ENCODE measurements at regions not wholly inside any gene's neighbourhood (a gene's known extent, or its start where the extent isn't known, plus 50 kb on each side); places are given as distances from the start of the nearest gene placed in this dataset.

GRCh38 chr11:15629690-15630321, 515.1 kb downstream of the INSC start:
- WGBS (ENCODE audit: insufficient coverage): no CpG with 5 or more reads among the region's 6 CpGs
- H3K36me3 ChIP-seq (ENCODE audit: control insufficient read depth, insufficient read depth, low read length): no peaks in the 10 kb centered on the region
- H3K27ac ChIP-seq (ENCODE audit: low read depth, low read length): no peak overlapping the region
- H3K9me3 ChIP-seq (ENCODE audit: control insufficient read depth, insufficient read depth, low read length): no peaks in the 10 kb centered on the region
- no peak overlapping the region for H3K4me3 ChIP-seq (ENCODE audit: low read depth, low read length)
- H3K27me3 ChIP-seq (ENCODE audit: control insufficient read depth, insufficient read depth, low read length): no peaks in the 10 kb centered on the region
- no peak for DNase-seq (ENCODE audit: low read depth in 4 of 6, low spot score in 6 of 6)
- H3K4me1 ChIP-seq (ENCODE audit: control insufficient read depth, insufficient read depth, low read length): no peaks in the 10 kb centered on the region

DNA sequence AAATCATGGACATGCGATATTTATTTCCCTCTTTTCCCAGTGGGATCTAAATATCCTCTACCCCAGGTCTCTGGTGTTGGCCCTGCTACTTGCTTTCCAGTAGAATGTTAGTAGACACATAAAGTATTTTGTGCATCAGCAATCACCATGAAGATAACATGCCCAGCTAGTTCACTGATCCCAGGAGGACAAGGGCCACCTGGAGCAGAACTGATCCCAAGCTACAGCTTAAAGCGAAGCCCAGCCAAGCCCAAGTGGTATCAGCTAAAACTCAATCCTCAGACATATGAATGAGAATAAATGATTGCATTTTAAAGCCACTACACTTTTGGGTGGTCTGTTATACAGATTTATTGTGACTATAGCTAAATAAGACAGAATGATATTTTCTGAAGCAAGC, 516.2 kb downstream of the INSC start:
- no peak for DNase-seq (ENCODE audit: low read depth in 4 of 6, low spot score in 6 of 6)
- Histone ChIP-seq H3K9me3 (ENCODE audit: control insufficient read depth, insufficient read depth, low read length) (no peaks in the 10 kb centered on the region), H3K36me3 (ENCODE audit: control insufficient read depth, insufficient read depth, low read length) (no peaks in the 10 kb centered on the region), H3K27me3 (ENCODE audit: control insufficient read depth, insufficient read depth, low read length) (no peaks in the 10 kb centered on the region), H3K4me3 (ENCODE audit: low read depth, low read length) (no peak overlapping the region), H3K4me1 (ENCODE audit: control insufficient read depth, insufficient read depth, low read length) (no peaks in the 10 kb centered on the region), H3K27ac (ENCODE audit: low read depth, low read length) (no peak overlapping the region)
- WGBS (ENCODE audit: insufficient coverage): no CpG with 5 or more reads among the region's 2 CpGs

DNA sequence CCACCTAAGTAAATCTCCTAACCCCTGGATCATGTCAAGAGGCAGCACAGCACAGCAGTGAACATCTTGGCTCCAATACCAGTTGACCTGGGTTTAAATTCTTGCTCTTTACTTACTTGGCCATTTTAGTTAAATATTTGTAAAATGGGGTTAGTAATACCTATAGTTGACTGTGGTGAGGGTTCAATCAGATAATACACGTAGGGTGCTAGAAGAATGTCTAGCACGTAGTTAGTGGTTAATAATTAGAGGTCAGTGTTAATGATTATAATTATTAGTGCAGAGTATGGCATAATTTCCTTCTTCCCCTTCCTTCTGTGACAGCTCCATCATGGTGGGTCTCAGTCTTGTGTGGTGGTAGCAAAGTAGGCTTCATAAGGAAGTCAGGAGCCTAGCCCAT, 520.8 kb downstream of the INSC start:
- WGBS (ENCODE audit: insufficient coverage): no CpG with 5 or more reads among the region's 2 CpGs
- Histone ChIP-seq H3K27me3 (ENCODE audit: control insufficient read depth, insufficient read depth, low read length) (no peaks in the 10 kb centered on the region), H3K9me3 (ENCODE audit: control insufficient read depth, insufficient read depth, low read length) (no peaks in the 10 kb centered on the region)

GRCh38 chr11:15636521-15637089, 521.9 kb downstream of the INSC start:
- no peaks in the 10 kb centered on the region for H3K27me3 ChIP-seq (ENCODE audit: control insufficient read depth, insufficient read depth, low read length)

More for the DNA sequence above, 520.8 kb downstream of the INSC start:
- Histone ChIP-seq H3K36me3 (ENCODE audit: control insufficient read depth, insufficient read depth, low read length) (no peaks in the 10 kb centered on the region), H3K4me3 (ENCODE audit: low read depth, low read length) (no peak overlapping the region), H3K27ac (ENCODE audit: low read depth, low read length) (no peak overlapping the region), H3K4me1 (ENCODE audit: control insufficient read depth, insufficient read depth, low read length) (peaks cover 4% of the 10 kb centered on the region)
- no peak for DNase-seq (ENCODE audit: low read depth in 4 of 6, low spot score in 6 of 6)

DNA sequence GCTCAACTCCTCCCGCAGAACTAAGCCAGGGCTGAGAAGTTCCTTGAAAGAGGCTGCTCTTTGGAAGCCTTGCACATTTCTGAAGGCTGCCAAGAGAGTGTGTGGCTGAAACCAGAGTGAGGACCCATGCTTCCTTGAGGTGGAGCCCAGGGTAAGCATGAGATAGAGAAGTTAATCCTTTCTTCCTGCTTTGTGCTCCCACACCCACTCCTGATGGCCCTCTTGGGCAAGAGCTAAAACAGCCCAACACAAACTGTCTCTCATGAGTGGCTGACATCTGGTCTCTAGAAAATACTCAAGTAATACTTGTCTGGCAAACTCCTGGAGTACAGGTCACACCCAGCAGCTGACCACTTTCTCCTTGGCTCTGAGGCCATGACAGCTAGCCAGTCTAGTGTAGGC, 523.7 kb downstream of the INSC start:
- Histone ChIP-seq H3K9me3 (ENCODE audit: control insufficient read depth, insufficient read depth, low read length) (no peaks in the 10 kb centered on the region), H3K27me3 (ENCODE audit: control insufficient read depth, insufficient read depth, low read length) (no peaks in the 10 kb centered on the region), H3K4me1 (ENCODE audit: control insufficient read depth, insufficient read depth, low read length) (peaks cover 11% of the 10 kb centered on the region), H3K4me3 (ENCODE audit: low read depth, low read length) (no peak overlapping the region), H3K36me3 (ENCODE audit: control insufficient read depth, insufficient read depth, low read length) (no peaks in the 10 kb centered on the region), H3K27ac (ENCODE audit: low read depth, low read length) (no peak overlapping the region)
- 100% methylated on average over 1 of the region's 1 CpG for WGBS (ENCODE audit: insufficient coverage)
- no peak for DNase-seq (ENCODE audit: low read depth in 4 of 6, low spot score in 6 of 6)

More at GRCh38 chr11:15636521-15637089, 521.9 kb downstream of the INSC start:
- no CpG with 5 or more reads among the region's 3 CpGs for WGBS (ENCODE audit: insufficient coverage)
- no peak overlapping the region for H3K4me3 ChIP-seq (ENCODE audit: low read depth, low read length)
- H3K9me3 ChIP-seq (ENCODE audit: control insufficient read depth, insufficient read depth, low read length): no peaks in the 10 kb centered on the region
- H3K4me1 ChIP-seq (ENCODE audit: control insufficient read depth, insufficient read depth, low read length): peaks cover 11% of the 10 kb centered on the region
- no peaks in the 10 kb centered on the region for H3K36me3 ChIP-seq (ENCODE audit: control insufficient read depth, insufficient read depth, low read length)
- H3K27ac ChIP-seq (ENCODE audit: low read depth, low read length): no peak overlapping the region
- no peak for DNase-seq (ENCODE audit: low read depth in 4 of 6, low spot score in 6 of 6)

GRCh38 chr11:15640318-15640717, 525.6 kb downstream of the INSC start:
- H3K4me3 ChIP-seq (ENCODE audit: low read depth, low read length): no peak overlapping the region
- no peaks in the 10 kb centered on the region for H3K27me3 ChIP-seq (ENCODE audit: control insufficient read depth, insufficient read depth, low read length)
- peaks cover 11% of the 10 kb centered on the region for H3K4me1 ChIP-seq (ENCODE audit: control insufficient read depth, insufficient read depth, low read length)
- no peaks in the 10 kb centered on the region for H3K9me3 ChIP-seq (ENCODE audit: control insufficient read depth, insufficient read depth, low read length)
- WGBS (ENCODE audit: insufficient coverage): 29% methylated on average over 8 of the region's 9 CpGs
- peak overlapping the region; percentile 18 for H3K27ac ChIP-seq (ENCODE audit: low read depth, low read length)
- H3K36me3 ChIP-seq (ENCODE audit: control insufficient read depth, insufficient read depth, low read length): no peaks in the 10 kb centered on the region
- peak in 2 of 6 donors; percentile 54 to 64 for DNase-seq (ENCODE audit: low read depth in 4 of 6, low spot score in 6 of 6)

DNA sequence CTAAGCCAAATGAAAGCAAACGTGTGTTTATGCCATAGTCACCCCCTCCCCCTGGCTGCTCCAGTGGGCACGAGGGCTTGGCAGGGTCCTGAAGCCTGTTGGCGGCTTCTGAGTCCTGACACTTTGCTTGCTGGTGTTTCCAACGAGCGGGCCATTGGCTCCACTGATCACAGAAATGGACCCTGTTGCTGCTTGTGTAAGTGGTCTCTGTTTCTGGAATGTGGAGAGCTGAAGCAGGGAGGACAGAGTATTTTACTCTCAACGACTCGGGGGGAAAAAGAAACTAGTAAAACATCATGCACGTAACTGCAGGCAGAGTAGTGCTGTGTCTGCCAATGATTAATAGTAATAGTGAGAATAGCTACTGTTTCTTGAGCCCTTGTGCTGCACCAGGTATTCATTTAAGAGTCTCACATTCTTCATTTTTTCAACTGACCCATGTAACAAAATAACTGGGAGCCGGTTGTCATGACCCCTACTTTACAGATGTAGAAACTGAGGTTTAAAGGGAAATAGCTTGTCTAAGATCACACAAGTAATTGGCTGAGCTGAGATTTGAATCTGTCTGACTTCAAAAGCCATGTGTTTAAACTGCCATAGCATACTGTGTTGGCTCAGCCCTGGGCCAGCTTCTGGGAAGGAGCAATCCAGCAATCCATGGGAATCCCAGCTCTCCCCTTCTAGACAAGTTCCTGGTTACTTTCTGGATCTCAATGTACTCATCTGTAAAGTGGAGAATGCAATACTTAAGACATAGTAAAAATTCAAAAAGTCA, 526.7 kb downstream of the INSC start:
- peak in 2 of 6 donors; percentile 55 to 81 for DNase-seq (ENCODE audit: low read depth in 4 of 6, low spot score in 6 of 6)
- peaks cover 11% of the 10 kb centered on the region for H3K4me1 ChIP-seq (ENCODE audit: control insufficient read depth, insufficient read depth, low read length)
- no peak overlapping the region for H3K27ac ChIP-seq (ENCODE audit: low read depth, low read length)
- 28% methylated on average over 8 of the region's 9 CpGs for WGBS (ENCODE audit: insufficient coverage)
- H3K27me3 ChIP-seq (ENCODE audit: control insufficient read depth, insufficient read depth, low read length): no peaks in the 10 kb centered on the region
- no peak overlapping the region for H3K4me3 ChIP-seq (ENCODE audit: low read depth, low read length)
- H3K9me3 ChIP-seq (ENCODE audit: control insufficient read depth, insufficient read depth, low read length): no peaks in the 10 kb centered on the region
- no peaks in the 10 kb centered on the region for H3K36me3 ChIP-seq (ENCODE audit: control insufficient read depth, insufficient read depth, low read length)

DNA sequence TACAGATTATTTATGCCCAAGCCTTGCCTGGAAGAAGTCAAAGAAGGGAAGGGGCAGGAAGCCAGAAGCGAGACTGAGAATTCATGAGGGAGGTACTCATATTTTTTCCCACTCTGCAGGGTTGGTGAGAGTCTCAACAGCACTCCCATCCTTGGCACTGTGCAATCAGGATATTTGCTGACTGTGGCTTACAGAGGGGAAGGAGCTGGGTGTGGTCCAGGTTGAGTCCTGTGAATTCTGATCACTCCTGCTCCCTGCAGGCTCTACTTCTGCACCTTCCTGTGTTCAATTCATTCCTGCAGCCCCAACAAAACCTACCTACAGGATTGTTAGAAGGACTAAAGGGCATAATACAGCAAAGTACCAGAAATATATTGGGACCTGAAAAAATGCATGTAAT, 530.5 kb downstream of the INSC start:
- Histone ChIP-seq H3K4me1 (ENCODE audit: control insufficient read depth, insufficient read depth, low read length) (peaks cover 17% of the 10 kb centered on the region), H3K4me3 (ENCODE audit: low read depth, low read length) (no peak overlapping the region), H3K27me3 (ENCODE audit: control insufficient read depth, insufficient read depth, low read length) (no peaks in the 10 kb centered on the region), H3K9me3 (ENCODE audit: control insufficient read depth, insufficient read depth, low read length) (no peaks in the 10 kb centered on the region), H3K36me3 (ENCODE audit: control insufficient read depth, insufficient read depth, low read length) (no peaks in the 10 kb centered on the region), H3K27ac (ENCODE audit: low read depth, low read length) (no peak overlapping the region)
- WGBS (ENCODE audit: insufficient coverage): 57% methylated on average over 1 of the region's 1 CpG
- DNase-seq (ENCODE audit: low read depth in 4 of 6, low spot score in 6 of 6): no peak

DNA sequence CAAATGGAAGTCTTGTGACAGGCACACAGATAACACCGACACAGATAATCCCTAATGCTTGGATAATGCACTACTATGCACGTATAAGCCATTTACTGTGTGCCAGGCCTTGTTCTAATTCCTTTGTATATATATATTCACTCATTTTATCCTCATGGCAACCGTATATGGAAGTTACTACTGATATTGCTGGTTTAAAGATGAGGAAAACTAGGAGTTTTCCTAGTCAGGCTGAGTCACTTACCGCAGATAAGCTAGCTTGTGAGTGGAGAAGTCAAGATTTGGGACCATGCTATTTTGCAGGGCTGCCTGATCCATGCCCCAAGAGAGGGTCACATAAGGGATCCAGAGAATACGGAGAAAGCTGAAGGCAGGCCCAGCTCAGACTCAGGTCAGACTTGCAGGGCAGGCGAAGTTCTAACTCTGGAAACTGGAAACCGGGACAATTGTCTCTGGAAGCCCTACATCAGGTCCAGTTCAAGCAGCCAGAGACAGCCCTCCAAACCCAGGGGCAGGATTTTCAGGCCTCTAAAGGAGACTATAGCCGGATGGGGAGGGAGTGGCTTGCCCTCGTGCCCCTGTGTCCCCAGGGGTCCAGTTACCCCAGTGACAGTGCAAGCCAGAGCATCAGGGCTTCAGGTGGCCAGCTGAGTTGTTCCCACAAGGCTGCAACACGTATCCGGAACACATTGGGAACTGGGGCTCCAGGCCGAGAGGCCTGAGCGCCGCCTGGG, 534.8 kb downstream of the INSC start:
- peaks cover 22% of the 10 kb centered on the region for H3K4me1 ChIP-seq (ENCODE audit: control insufficient read depth, insufficient read depth, low read length)
- peak overlapping the region; percentile 76 for H3K27ac ChIP-seq (ENCODE audit: low read depth, low read length)
- no peak for DNase-seq (ENCODE audit: low read depth in 4 of 6, low spot score in 6 of 6)
- H3K27me3 ChIP-seq (ENCODE audit: control insufficient read depth, insufficient read depth, low read length): peaks cover 9% of the 10 kb centered on the region
- H3K4me3 ChIP-seq (ENCODE audit: low read depth, low read length): no peak overlapping the region
- no peaks in the 10 kb centered on the region for H3K9me3 ChIP-seq (ENCODE audit: control insufficient read depth, insufficient read depth, low read length)
- H3K36me3 ChIP-seq (ENCODE audit: control insufficient read depth, insufficient read depth, low read length): no peaks in the 10 kb centered on the region
- 34% methylated on average over 10 of the region's 14 CpGs for WGBS (ENCODE audit: insufficient coverage)

Data from spinal cord (tissue), 9 donors.